HFF-Myc (cell line): ENCODE measurements at regions not wholly inside any gene's neighbourhood (a gene's known extent, or its start where the extent isn't known, plus 50 kb on each side); places are given as distances from the start of the nearest gene placed in this dataset.

Experiments used
- DNase-seq: peaks from one replicate; pipeline ENCODE4 v3.0.0-alpha.2; 2011; ENCODE audit warnings: low read depth; ENCODE audit errors: extremely low read depth
- H3K4me3 ChIP-seq: replicated peaks from 2 replicates; pipeline ENCODE4 v1.5.1; 2011; ENCODE audit warnings: low read depth, mild to moderate bottlenecking, control low read depth, low read length
- TF ChIP-seq, protein P1 (sequence below): IDR thresholded peaks from 2 replicates; pipeline ENCODE4 v1.5.1; 2012; ENCODE audit warnings: mild to moderate bottlenecking, low read depth, low read length, control low read depth; ENCODE audit errors: missing control alignments

DNA sequence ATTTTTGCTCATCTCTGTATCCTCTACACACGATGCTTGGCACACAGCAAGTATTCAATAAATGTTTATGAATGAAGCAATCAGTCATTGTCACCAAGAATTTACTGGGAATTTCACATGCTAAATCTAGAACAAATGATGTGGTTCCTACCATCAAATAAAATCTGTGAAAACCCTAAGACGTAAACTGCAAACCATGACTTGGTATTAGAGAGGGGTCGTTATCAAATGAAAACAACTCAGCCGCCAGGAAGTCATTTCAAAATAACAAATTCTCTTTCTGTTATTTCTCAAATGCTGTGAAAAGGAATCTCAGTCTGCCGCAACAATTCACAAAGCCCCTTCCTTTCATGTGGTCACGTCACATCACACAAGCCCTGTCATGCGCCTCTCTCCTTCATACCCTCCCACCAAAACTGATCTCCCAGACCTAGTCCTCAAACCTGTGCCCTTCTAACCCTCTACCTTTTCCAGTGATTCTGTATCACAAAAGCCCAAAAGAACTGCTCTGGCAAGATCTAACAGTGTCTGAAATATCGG, 173.6 kb downstream of the DEPDC1B start:
- TF ChIP-seq, protein P1, sequence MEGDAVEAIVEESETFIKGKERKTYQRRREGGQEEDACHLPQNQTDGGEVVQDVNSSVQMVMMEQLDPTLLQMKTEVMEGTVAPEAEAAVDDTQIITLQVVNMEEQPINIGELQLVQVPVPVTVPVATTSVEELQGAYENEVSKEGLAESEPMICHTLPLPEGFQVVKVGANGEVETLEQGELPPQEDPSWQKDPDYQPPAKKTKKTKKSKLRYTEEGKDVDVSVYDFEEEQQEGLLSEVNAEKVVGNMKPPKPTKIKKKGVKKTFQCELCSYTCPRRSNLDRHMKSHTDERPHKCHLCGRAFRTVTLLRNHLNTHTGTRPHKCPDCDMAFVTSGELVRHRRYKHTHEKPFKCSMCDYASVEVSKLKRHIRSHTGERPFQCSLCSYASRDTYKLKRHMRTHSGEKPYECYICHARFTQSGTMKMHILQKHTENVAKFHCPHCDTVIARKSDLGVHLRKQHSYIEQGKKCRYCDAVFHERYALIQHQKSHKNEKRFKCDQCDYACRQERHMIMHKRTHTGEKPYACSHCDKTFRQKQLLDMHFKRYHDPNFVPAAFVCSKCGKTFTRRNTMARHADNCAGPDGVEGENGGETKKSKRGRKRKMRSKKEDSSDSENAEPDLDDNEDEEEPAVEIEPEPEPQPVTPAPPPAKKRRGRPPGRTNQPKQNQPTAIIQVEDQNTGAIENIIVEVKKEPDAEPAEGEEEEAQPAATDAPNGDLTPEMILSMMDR: no peak
- DNase-seq: no peak

DNA sequence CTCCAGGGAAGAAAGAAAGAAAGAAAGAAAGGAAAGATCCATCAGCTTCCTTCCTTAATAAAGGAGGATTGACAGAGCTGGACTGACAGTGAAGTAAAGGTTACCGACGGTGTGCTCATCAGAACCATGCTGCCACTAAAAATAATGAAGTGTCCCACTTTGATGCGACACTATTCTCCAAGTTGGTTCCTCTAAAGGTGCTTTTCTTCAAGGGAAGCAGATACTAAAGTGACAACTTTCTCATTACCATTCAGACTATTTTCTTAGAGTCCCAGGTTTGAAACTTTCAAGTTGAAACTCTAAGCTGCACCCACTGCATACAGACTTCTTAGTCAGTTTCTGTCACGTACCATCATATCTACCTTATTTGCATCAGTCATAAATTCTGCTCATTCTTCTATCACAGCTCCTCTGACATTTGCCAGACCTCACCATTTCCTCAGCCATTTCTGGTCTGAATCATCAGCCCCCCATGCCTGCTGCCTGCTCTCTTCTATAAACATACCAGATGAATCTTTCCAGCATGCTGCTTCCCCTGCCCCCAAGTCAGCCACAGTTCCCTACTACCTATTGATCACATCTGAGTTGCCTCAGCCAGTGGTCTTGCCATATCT, 177.6 kb downstream of the DEPDC1B start:
- no peak overlapping the region for H3K4me3 ChIP-seq
- no peak for DNase-seq
- TF ChIP-seq, protein P1: no peak

More for the DNA sequence above, 173.6 kb downstream of the DEPDC1B start:
- H3K4me3 ChIP-seq: no peak overlapping the region

DNA sequence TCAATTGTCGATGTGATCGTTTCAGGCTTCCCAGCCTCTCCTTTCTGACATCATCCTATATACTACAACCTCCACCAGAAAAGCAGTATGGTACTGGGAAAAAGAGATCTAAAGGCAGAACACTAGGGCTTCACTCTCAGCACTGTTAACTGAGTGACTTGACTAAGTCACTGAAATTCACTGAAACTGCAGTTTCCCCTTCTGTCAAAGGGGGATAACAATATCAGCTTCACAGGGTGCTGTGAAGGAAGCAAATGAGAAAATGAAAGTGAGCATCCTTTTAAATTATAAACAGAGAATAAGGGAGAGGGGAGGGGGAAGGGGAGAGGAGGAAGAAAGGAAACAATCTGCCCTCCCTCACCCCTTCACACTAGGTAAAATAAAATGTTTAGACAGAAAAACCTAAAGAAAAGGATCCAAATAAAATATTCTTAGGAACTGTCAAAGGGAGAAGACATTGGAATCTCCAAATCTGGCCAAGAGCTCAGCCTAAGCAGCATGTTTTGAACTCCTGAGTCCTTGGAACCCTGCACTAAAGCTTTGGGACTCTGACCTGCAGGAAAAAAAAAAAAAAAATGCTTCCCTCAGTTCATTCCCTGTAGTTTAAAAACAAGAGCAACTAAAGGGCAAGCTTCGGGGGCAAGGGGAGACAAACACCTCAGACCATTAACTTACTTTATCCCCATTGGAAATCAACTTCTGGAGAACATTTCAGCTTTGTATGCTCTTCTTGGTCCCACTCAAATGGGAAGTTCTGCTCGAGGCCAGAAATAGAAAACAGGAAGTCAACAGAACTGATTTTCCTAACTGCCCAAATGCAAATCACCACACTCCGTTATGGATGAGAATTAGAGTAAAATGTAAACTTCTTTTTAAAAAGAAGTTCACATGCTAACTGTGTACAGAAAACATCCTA, 178.3 kb downstream of the DEPDC1B start:
- no peak for DNase-seq
- TF ChIP-seq, protein P1: no peak
- H3K4me3 ChIP-seq: no peak overlapping the region

DNA sequence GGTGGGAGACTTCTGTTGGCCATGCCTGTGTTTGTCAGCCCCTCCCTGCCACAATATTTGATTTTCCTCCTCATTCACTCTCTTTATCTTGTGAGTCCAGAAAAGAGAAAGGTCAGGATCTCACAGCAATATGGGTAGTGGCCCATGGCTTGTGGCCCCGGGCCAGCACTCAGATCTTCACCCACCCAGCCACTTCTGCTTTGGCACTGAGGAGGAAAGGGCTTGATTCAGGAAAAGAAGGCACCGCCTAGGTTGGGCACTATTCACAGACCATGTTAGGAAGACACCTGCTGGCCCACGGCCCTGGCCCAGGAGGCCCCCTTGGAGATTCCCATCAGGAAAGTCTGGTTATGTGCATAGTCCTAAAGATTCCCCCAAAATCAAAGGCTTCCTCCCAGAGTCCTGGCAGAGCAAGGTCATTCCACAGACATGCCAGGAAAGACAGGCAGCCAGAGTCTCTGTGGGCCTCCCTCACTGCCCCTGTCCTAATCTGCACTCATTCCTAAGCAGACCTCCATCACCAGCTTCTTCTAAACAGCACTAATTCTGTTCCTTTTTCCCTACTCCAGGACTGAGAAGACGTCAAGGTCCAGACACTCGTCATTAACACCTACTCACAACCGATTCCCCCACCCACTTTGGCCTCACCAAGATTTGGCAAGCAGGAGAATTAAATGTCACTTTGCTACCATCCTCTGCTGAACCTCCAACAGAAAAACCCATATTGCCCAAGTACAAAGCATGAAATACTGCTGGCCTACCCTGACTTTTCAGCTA, 179.3 kb downstream of the DEPDC1B start:
- DNase-seq: no peak

DNA sequence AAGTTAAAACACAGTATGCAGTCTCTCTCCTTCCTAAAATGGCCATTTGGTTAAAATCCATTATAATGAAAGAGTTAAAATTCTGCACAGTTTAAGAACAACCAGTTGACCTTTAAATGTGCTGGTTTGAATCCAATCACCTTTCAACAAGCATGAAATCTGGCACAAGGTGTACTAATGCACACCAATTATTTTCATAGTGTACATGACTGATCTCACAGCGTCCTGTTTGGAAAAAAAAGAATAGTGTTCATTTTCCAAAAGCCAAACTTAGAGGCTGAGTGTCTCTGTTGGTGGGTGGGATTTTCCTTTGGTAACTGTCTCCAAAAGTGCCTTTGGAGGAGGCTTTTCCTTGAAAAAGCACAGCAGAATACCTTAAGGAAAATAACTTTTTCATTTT, 180.6 kb downstream of the DEPDC1B start:
- H3K4me3 ChIP-seq: no peak overlapping the region
- no peak for DNase-seq
- TF ChIP-seq, protein P1: no peak

More for the DNA sequence above, 179.3 kb downstream of the DEPDC1B start:
- no peak overlapping the region for H3K4me3 ChIP-seq
- TF ChIP-seq, protein P1: no peak

DNA sequence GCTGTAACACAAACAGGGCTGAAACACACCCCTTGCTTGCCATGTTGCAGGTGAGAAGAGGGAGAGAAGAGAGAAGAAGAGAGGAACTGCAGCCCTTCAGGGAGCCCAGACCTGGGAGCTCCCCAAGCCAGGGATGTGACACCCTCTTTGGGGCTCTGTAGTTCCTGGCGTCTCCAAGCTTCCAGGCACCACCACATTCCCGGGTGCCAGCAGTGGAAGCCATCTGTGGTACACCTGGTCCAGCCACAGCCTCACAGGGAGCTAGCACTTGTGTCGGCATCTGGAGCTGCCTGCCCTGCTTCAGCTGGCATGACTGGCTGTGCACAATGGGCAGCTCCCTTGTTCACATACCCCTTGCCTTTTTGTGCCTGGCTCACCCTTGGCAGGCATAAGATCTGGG, 182.1 kb downstream of the DEPDC1B start:
- H3K4me3 ChIP-seq: no peak overlapping the region
- TF ChIP-seq, protein P1: no peak
- no peak for DNase-seq
